GM12878 (cell line): ENCODE measurements at regions not wholly inside any gene's neighbourhood (a gene's known extent, or its start where the extent isn't known, plus 50 kb on each side); places are given as distances from the start of the nearest gene placed in this dataset.

Experiments used
- ATAC-seq: fragments of 200-7000 bp; cut with Tn5 transposase; 3 replicates; pipeline ENCODE4 v1.9.1; 2020; ENCODE audit warnings: mild to moderate bottlenecking, moderate library complexity
- BruUV-seq: library from RNA; stranded (reverse); fragments of 400-500 nt; replicated peaks from 2 replicates; lab custom pipeline; 2021; lab: Mats Ljungman, UMichigan
- CTCF ChIA-PET: fragments of 300-600 bp; sonication (Branson Sonifier 250); formaldehyde crosslinking; extraction: SDS; loops from one replicate; lab custom pipeline; 2021; ENCODE audit warnings: inconsistent platforms; lab: Yijun Ruan, JAX
- POLR2A ChIA-PET: fragments of 350-600 bp; formaldehyde crosslinking; extraction: SDS; loops from one replicate; lab custom pipeline; 2021; ENCODE audit warnings: inconsistent platforms; lab: Charles Lee
- RAD21 ChIA-PET: fragments of 300-600 bp; sonication (Branson Sonifier 250); formaldehyde crosslinking; loops from one replicate; lab custom pipeline; 2023; ENCODE audit warnings: antibody characterized with exemption; ENCODE audit not compliant: unreplicated experiment; lab: Charles Lee
- SMC1A ChIA-PET: fragments of 300-600 bp; sonication (Branson Sonifier 250); formaldehyde crosslinking; loops from one replicate; lab custom pipeline; 2023; ENCODE audit not compliant: unreplicated experiment, uncharacterized antibody; lab: Charles Lee
- DNase-seq: peaks from one replicate; pipeline ENCODE4 v3.0.0-alpha.2; 2011; ENCODE audit warnings: low read depth, low spot score
- FAIRE-seq: peaks from 3 replicates; lab custom pipeline; 2011; peaks lifted over from hg19 to GRCh38; lab: Jason Lieb, UNC
- H2AFZ ChIP-seq: 2 replicates; pipeline ENCODE4 v1.6.0; 2011; ENCODE audit warnings: low read depth, low read length, control low read depth; ENCODE audit not compliant: control insufficient read depth
- H3K27ac ChIP-seq: 2 replicates; pipeline ENCODE4 v1.5.1; 2011; ENCODE audit warnings: control low read depth; ENCODE audit not compliant: control insufficient read depth, insufficient read depth
- H3K27me3 ChIP-seq, 2 experiments: replicated peaks in 1 of 2; 2 replicates each; pipeline versions ENCODE4 v1.6.0 to v1.6.1; 2011; ENCODE audit warnings: low read length in 1 of 2; ENCODE audit not compliant: control insufficient read depth in 2 of 2, insufficient read depth in 2 of 2
- H3K36me3 ChIP-seq, 2 experiments: 2 replicates each; pipeline ENCODE4 v1.5.1; 2011; ENCODE audit warnings: low read length in 1 of 2; ENCODE audit not compliant: control insufficient read depth in 2 of 2, insufficient read depth in 2 of 2
- H3K4me1 ChIP-seq: 2 replicates; pipeline ENCODE4 v1.6.1; 2011; ENCODE audit warnings: mild to moderate bottlenecking, low read length, moderate library complexity, mixed read lengths; ENCODE audit not compliant: control insufficient read depth, insufficient read depth
- H3K4me2 ChIP-seq: 2 replicates; pipeline ENCODE4 v1.6.0; 2011; ENCODE audit warnings: control low read depth; ENCODE audit not compliant: control insufficient read depth, insufficient read depth
- H3K4me3 ChIP-seq: fragments of 200-600 bp; sonication (generic); 2 replicates; pipeline ENCODE4 v1.5.1; 2016
- H3K79me2 ChIP-seq: 2 replicates; pipeline ENCODE4 v1.6.0; 2011; ENCODE audit warnings: low read length; ENCODE audit not compliant: control insufficient read depth, insufficient read depth
- H3K9ac ChIP-seq: 2 replicates; pipeline ENCODE4 v1.8.0; 2011; ENCODE audit warnings: low read length, control low read depth, mixed read lengths; ENCODE audit not compliant: control insufficient read depth, insufficient read depth
- H3K9me3 ChIP-seq: replicated peaks from 3 replicates; pipeline ENCODE4 v1.5.1; 2011; ENCODE audit warnings: mild to moderate bottlenecking, low read length; ENCODE audit not compliant: control insufficient read depth, insufficient read depth
- H4K20me1 ChIP-seq: 2 replicates; pipeline ENCODE4 v1.6.0; 2011; ENCODE audit not compliant: control insufficient read depth, insufficient read depth
- CHD4 ChIP-seq: fragments of 200-600 bp; sonication (generic); IDR thresholded peaks from 2 replicates; pipeline ENCODE4 v1.6.1; 2016; ENCODE audit warnings: mild to moderate bottlenecking
- FOXM1 ChIP-seq: IDR thresholded peaks from 2 replicates; pipeline ENCODE4 v1.6.1; 2012; ENCODE audit warnings: low read depth, mild to moderate bottlenecking, inconsistent platforms, low read length, moderate library complexity
- GABPA ChIP-seq: IDR thresholded peaks from 2 replicates; pipeline ENCODE4 v1.6.1; 2014; ENCODE audit warnings: antibody characterized with exemption, low read depth, mild to moderate bottlenecking, inconsistent platforms
- MEF2B ChIP-seq: fragments of 450-650 bp; IDR thresholded peaks from 2 replicates; pipeline ENCODE4 v1.6.1; 2018; ENCODE audit warnings: mild to moderate bottlenecking, moderate library complexity; ENCODE audit not compliant: partially characterized antibody, poor library complexity, severe bottlenecking
- MYC ChIP-seq: IDR thresholded peaks from 2 replicates; pipeline ENCODE4 v1.6.1; 2011; ENCODE audit warnings: mild to moderate bottlenecking, low read length, moderate library complexity, inconsistent platforms; ENCODE audit not compliant: insufficient read depth, insufficient replicate concordance, insufficient read length, severe bottlenecking
- NFYA ChIP-seq: IDR thresholded peaks from 2 replicates; pipeline ENCODE4 v1.6.1; 2011; ENCODE audit warnings: low read depth, mild to moderate bottlenecking, low read length, improper control_type of control experiment, borderline replicate concordance
- RBBP5 ChIP-seq: fragments of 200-600 bp; sonication (generic); conservative IDR thresholded peaks from 2 replicates; pipeline ENCODE4 v1.6.1; 2016
- RUNX3 ChIP-seq: IDR thresholded peaks from 2 replicates; pipeline ENCODE4 v1.6.1; 2012; ENCODE audit warnings: low read length, inconsistent platforms
- SMAD1 ChIP-seq: fragments of 450-650 bp; IDR thresholded peaks from 2 replicates; pipeline ENCODE4 v1.6.1; 2018; ENCODE audit warnings: mild to moderate bottlenecking, low read depth; ENCODE audit not compliant: partially characterized antibody
- SREBF1 ChIP-seq: IDR thresholded peaks from 2 replicates; pipeline ENCODE4 v1.6.1; 2012; ENCODE audit warnings: mild to moderate bottlenecking, low read length
- ZNF384 ChIP-seq: IDR thresholded peaks from 2 replicates; pipeline ENCODE4 v1.6.1; 2012; ENCODE audit warnings: low read depth, mild to moderate bottlenecking, low read length, improper control_type of control experiment, borderline replicate concordance
- ZZZ3 ChIP-seq: IDR thresholded peaks from 2 replicates; pipeline ENCODE4 v1.6.1; 2011; ENCODE audit warnings: low read depth; ENCODE audit not compliant: control insufficient read depth, insufficient read length
- WGBS: methylation state at CpG from one replicate; pipeline ENCODE4 v1.1.6; 2016; ENCODE audit warnings: low lambda C conversion rate; ENCODE audit not compliant: insufficient replicate concordance, insufficient coverage; ENCODE audit errors: missing lambda C conversion rate; 5-methylcytosine and 5-hydroxymethylcytosine counted together
- in situ Hi-C: fragments of 300-500 bp; cut with MboI; formaldehyde crosslinking; loops from 9 replicates; pipeline ENCODE4 v1.14.3; 2018; ENCODE audit warnings: mixed read lengths
- intact Hi-C: fragments of 100-400 bp; cut with micrococcal nuclease; formaldehyde crosslinking; loops from one replicate; pipeline ENCODE4 v1.14.2; 2022; ENCODE audit not compliant: unreplicated experiment
- TF ChIP-seq, protein P1 (sequence below): fragments of 450-650 bp; formaldehyde crosslinking; IDR thresholded peaks from 2 replicates; pipeline ENCODE4 v1.5.0; 2022; ENCODE audit warnings: mild to moderate bottlenecking, missing genetic modification characterization
- TF ChIP-seq, protein P2 (sequence below): fragments of 450-650 bp; formaldehyde crosslinking; IDR thresholded peaks from 2 replicates; pipeline ENCODE4 v1.4.0; 2022; ENCODE audit warnings: mild to moderate bottlenecking, moderate library complexity

DNA sequence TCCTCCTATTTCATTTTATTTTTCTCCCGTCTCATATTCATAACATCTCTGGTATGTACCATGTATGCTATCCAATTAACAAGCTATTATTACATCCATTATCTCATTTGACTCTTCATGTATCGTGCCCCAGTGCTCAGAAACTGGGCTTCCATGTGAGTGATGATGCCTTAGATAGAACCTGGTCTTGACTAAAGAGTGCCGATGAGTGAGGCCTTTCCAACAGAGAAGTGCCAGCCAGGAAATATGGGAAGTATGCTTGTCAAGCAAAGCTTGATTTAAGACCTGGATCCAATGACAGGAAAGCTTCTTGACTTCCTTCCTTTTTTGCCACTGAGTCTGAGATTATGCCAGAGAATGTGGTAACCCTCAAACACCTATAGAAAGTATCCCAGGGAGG lies 371.7 kb upstream of the FGF13 start:
- 27% methylated on average over 3 of the region's 3 CpGs for WGBS
- Histone ChIP-seq H3K9ac (no peak overlapping the region), H3K36me3 (no peaks in the 10 kb centered on the region), H3K27ac (no peak overlapping the region), H3K4me1 (no peaks in the 10 kb centered on the region), H4K20me1 (no peaks in the 10 kb centered on the region), H3K79me2 (no peaks in the 10 kb centered on the region), H3K4me2 (no peak overlapping the region), H2AFZ (no peak overlapping the region), H3K9me3 (no peaks in the 10 kb centered on the region), H3K27me3 (no peaks in the 10 kb centered on the region), H3K4me3 (no peak overlapping the region)
- FAIRE-seq (no peak), ATAC-seq (no peak), DNase-seq (no peak)
- no TSS peak for BruUV-seq
- SMC1A ChIA-PET: no interaction called here
- TF ChIP-seq CHD4: no peak
- no peak for TF ChIP-seq FOXM1
- no peak for TF ChIP-seq RBBP5
- TF ChIP-seq SREBF1: no peak
- TF ChIP-seq RUNX3: no peak
- no peak for TF ChIP-seq SMAD1
- no peak for TF ChIP-seq GABPA
- no peak for TF ChIP-seq MEF2B
- no peak for TF ChIP-seq ZZZ3
- TF ChIP-seq NFYA: no peak
- no peak for TF ChIP-seq ZNF384
- TF ChIP-seq, protein P1, sequence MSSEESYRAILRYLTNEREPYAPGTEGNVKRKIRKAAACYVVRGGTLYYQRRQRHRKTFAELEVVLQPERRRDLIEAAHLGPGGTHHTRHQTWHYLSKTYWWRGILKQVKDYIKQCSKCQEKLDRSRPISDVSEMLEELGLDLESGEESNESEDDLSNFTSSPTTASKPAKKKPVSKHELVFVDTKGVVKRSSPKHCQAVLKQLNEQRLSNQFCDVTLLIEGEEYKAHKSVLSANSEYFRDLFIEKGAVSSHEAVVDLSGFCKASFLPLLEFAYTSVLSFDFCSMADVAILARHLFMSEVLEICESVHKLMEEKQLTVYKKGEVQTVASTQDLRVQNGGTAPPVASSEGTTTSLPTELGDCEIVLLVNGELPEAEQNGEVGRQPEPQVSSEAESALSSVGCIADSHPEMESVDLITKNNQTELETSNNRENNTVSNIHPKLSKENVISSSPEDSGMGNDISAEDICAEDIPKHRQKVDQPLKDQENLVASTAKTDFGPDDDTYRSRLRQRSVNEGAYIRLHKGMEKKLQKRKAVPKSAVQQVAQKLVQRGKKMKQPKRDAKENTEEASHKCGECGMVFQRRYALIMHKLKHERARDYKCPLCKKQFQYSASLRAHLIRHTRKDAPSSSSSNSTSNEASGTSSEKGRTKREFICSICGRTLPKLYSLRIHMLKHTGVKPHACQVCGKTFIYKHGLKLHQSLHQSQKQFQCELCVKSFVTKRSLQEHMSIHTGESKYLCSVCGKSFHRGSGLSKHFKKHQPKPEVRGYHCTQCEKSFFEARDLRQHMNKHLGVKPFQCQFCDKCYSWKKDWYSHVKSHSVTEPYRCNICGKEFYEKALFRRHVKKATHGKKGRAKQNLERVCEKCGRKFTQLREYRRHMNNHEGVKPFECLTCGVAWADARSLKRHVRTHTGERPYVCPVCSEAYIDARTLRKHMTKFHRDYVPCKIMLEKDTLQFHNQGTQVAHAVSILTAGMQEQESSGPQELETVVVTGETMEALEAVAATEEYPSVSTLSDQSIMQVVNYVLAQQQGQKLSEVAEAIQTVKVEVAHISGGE (CRISPR knock-in tag): no peak
- TF ChIP-seq, protein P2, sequence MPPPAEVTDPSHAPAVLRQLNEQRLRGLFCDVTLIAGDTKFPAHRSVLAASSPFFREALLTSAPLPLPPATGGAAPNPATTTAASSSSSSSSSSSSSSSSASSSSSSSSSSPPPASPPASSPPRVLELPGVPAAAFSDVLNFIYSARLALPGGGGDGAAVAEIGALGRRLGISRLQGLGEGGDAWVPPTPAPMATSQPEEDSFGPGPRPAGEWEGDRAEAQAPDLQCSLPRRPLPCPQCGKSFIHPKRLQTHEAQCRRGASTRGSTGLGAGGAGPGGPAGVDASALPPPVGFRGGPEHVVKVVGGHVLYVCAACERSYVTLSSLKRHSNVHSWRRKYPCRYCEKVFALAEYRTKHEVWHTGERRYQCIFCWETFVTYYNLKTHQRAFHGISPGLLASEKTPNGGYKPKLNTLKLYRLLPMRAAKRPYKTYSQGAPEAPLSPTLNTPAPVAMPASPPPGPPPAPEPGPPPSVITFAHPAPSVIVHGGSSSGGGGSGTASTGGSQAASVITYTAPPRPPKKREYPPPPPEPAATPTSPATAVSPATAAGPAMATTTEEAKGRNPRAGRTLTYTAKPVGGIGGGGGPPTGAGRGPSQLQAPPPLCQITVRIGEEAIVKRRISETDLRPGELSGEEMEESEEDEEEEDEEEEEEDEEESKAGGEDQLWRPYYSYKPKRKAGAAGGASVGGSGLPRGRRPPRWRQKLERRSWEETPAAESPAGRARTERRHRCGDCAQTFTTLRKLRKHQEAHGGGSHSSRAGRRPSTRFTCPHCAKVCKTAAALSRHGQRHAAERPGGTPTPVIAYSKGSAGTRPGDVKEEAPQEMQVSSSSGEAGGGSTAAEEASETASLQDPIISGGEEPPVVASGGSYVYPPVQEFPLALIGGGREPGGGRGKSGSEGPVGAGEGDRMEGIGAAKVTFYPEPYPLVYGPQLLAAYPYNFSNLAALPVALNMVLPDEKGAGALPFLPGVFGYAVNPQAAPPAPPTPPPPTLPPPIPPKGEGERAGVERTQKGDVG (CRISPR knock-in tag): no peak
- TF ChIP-seq MYC: no peak
- in situ Hi-C loops (no loop called here), intact Hi-C loops (no loop called here)
- CTCF ChIA-PET: no interaction called here
- POLR2A ChIA-PET: no interaction called here
- RAD21 ChIA-PET: no interaction called here
